IMR-90 (cell line): ENCODE measurements at regions not wholly inside any gene's neighbourhood (a gene's known extent, or its start where the extent isn't known, plus 50 kb on each side); places are given as distances from the start of the nearest gene placed in this dataset.

Source experiments
- ATAC-seq: fragments of 200-7000 bp; cut with Tn5 transposase; 2 replicates; pipeline ENCODE4 v1.9.1; 2020; ENCODE audit warnings: low read depth, mild to moderate bottlenecking, moderate library complexity
- BruUV-seq: library from RNA; stranded (reverse); fragments of 400-500 nt; replicated peaks from 2 replicates; lab custom pipeline; 2021; lab: Mats Ljungman, UMichigan
- CTCF ChIA-PET: fragments of 300-600 bp; formaldehyde crosslinking; extraction: SDS; loops from one replicate; lab custom pipeline; 2021; ENCODE audit warnings: antibody characterized with exemption; lab: Yijun Ruan, JAX
- POLR2A ChIA-PET: fragments of 300-600 bp; sonication (Branson Sonifier 250); formaldehyde crosslinking; loops from one replicate; lab custom pipeline; 2022; ENCODE audit warnings: antibody characterized with exemption; ENCODE audit not compliant: unreplicated experiment; lab: Charles Lee
- DNase-seq: peaks from one replicate; pipeline ENCODE4 v3.0.0; 2013
- H2AFZ ChIP-seq: replicated peaks from 2 replicates; pipeline ENCODE3; 2013; ENCODE audit warnings: low read length, mild to moderate bottlenecking; ENCODE audit not compliant: poor library complexity
- H2AK5ac ChIP-seq: 2 replicates; pipeline ENCODE4 v1.6.1; 2013; ENCODE audit warnings: low read depth, low read length, inconsistent platforms
- H2AK9ac ChIP-seq: replicated peaks from 2 replicates; pipeline ENCODE3; 2013; ENCODE audit warnings: mild to moderate bottlenecking, low read depth, low read length, moderate library complexity; ENCODE audit not compliant: poor library complexity
- H2BK120ac ChIP-seq: 2 replicates; pipeline ENCODE4 v1.6.1; 2013; ENCODE audit warnings: low read depth, low read length, inconsistent platforms
- H2BK15ac ChIP-seq: 3 replicates; pipeline ENCODE4 v1.6.1; 2013; ENCODE audit warnings: low read depth, low read length, inconsistent platforms
- H2BK20ac ChIP-seq: 2 replicates; pipeline ENCODE4 v1.6.1; 2013; ENCODE audit warnings: low read depth, mild to moderate bottlenecking, inconsistent platforms, low read length, moderate library complexity
- H2BK5ac ChIP-seq: 2 replicates; pipeline ENCODE4 v1.6.1; 2013; ENCODE audit warnings: mild to moderate bottlenecking, low read depth, low read length, inconsistent platforms; ENCODE audit not compliant: poor library complexity, severe bottlenecking
- H3K14ac ChIP-seq: replicated peaks from 2 replicates; pipeline ENCODE4 v1.6.1; 2013; ENCODE audit warnings: low read depth, low read length, inconsistent platforms
- H3K18ac ChIP-seq: 2 replicates; pipeline ENCODE4 v1.6.1; 2013; ENCODE audit warnings: low read depth, low read length, control low read depth
- H3K23ac ChIP-seq: 2 replicates; pipeline ENCODE4 v1.6.1; 2013; ENCODE audit warnings: low read depth, low read length, inconsistent platforms
- H3K27ac ChIP-seq: 2 replicates; pipeline ENCODE4 v1.5.1; 2013; ENCODE audit warnings: mild to moderate bottlenecking, control low read depth, low read length; ENCODE audit not compliant: insufficient read depth
- H3K27me3 ChIP-seq: 2 replicates; pipeline ENCODE4 v1.6.1; 2013; ENCODE audit warnings: low read length; ENCODE audit not compliant: control insufficient read depth, insufficient read depth
- H3K36me3 ChIP-seq: 2 replicates; pipeline ENCODE4 v1.6.1; 2013; ENCODE audit warnings: low read length, mixed read lengths; ENCODE audit not compliant: control insufficient read depth, insufficient read depth
- H3K4ac ChIP-seq: 2 replicates; pipeline ENCODE4 v1.6.1; 2013; ENCODE audit warnings: low read depth, low read length, inconsistent platforms
- H3K4me1 ChIP-seq: 2 replicates; pipeline ENCODE4 v1.6.1; 2013; ENCODE audit warnings: low read length, mixed read lengths; ENCODE audit not compliant: control insufficient read depth, insufficient read depth
- H3K4me2 ChIP-seq: 2 replicates; pipeline ENCODE4 v1.6.1; 2013; ENCODE audit warnings: low read depth, mild to moderate bottlenecking, control low read depth, low read length, moderate library complexity
- H3K4me3 ChIP-seq: 2 replicates; pipeline ENCODE4 v1.5.1; 2013; ENCODE audit warnings: low read depth, mild to moderate bottlenecking, control low read depth, low read length, moderate library complexity; ENCODE audit not compliant: insufficient read depth
- H3K56ac ChIP-seq: 2 replicates; pipeline ENCODE4 v1.6.1; 2013; ENCODE audit warnings: low read length, inconsistent platforms; ENCODE audit not compliant: insufficient read depth; ENCODE audit errors: extremely low read depth
- H3K79me1 ChIP-seq, 2 experiments: 2 replicates each; pipeline ENCODE4 v1.6.1; 2013; ENCODE audit warnings: low read length in 2 of 2, inconsistent platforms in 1 of 2, low read depth in 1 of 2
- H3K9ac ChIP-seq: 2 replicates; pipeline ENCODE4 v1.6.1; 2013; ENCODE audit warnings: low read depth, low read length, control low read depth
- H3K9me1 ChIP-seq: 2 replicates; pipeline ENCODE4 v1.6.1; 2013; ENCODE audit warnings: low read length, inconsistent platforms; ENCODE audit not compliant: insufficient read depth
- H3K9me3 ChIP-seq: 2 replicates; pipeline ENCODE4 v1.6.1; 2013; ENCODE audit warnings: low read length; ENCODE audit not compliant: control insufficient read depth, insufficient read depth
- H4K20me1 ChIP-seq: 2 replicates; pipeline ENCODE4 v1.6.1; 2013; ENCODE audit warnings: low read length, inconsistent platforms; ENCODE audit not compliant: insufficient read depth
- H4K5ac ChIP-seq: 2 replicates; pipeline ENCODE4 v1.6.1; 2013; ENCODE audit warnings: mild to moderate bottlenecking, low read depth, low read length, control low read depth
- H4K8ac ChIP-seq, 2 experiments: 2 replicates each; pipeline ENCODE4 v1.6.1; 2013; ENCODE audit warnings: low read depth in 2 of 2, low read length in 2 of 2, control low read depth in 1 of 2, inconsistent platforms in 1 of 2
- H4K91ac ChIP-seq: 2 replicates; pipeline ENCODE4 v1.6.1; 2013; ENCODE audit warnings: low read depth, low read length, inconsistent platforms; ENCODE audit not compliant: insufficient read depth
- CTCF ChIP-seq: conservative IDR thresholded peaks from 2 replicates; pipeline ENCODE4 v1.5.1; 2012; ENCODE audit warnings: mild to moderate bottlenecking, low read depth, low read length, improper control_type of control experiment
- ELK1 ChIP-seq: fragments of 150-350 bp; IDR thresholded peaks from 2 replicates; pipeline ENCODE4 v1.6.1; 2016; ENCODE audit warnings: low read depth, mild to moderate bottlenecking, low read length, moderate library complexity, borderline replicate concordance
- FOS ChIP-seq: fragments of 150-350 bp; IDR thresholded peaks from 2 replicates; pipeline ENCODE4 v1.6.1; 2016; ENCODE audit warnings: low read depth, low read length
- MAZ ChIP-seq: IDR thresholded peaks from 2 replicates; pipeline ENCODE4 v1.6.1; 2012; ENCODE audit warnings: low read depth, mild to moderate bottlenecking, low read length, improper control_type of control experiment, moderate library complexity, borderline replicate concordance
- SMC3 ChIP-seq: fragments of 150-350 bp; IDR thresholded peaks from 2 replicates; pipeline ENCODE4 v1.6.1; 2016; ENCODE audit warnings: low read depth, mild to moderate bottlenecking, antibody characterized with exemption, low read length, moderate library complexity
- WGBS, 2 experiments: methylation state at CpG; one replicate each; pipeline versions ENCODE4 v1.1.5 to v1.1.7; 2013; ENCODE audit warnings: missing lambda C conversion rate in 2 of 2; ENCODE audit not compliant: insufficient read length in 1 of 2; ENCODE audit errors: extremely low coverage in 2 of 2; 5-methylcytosine and 5-hydroxymethylcytosine counted together
- dilution Hi-C: fragments of 300-500 bp; cut with HindIII; formaldehyde crosslinking; loops from one replicate; pipeline ENCODE4 v1.14.3; 2018; ENCODE audit warnings: low sequenced_read_pairs; ENCODE audit not compliant: unreplicated experiment
- in situ Hi-C: fragments of 300-500 bp; cut with MboI; formaldehyde crosslinking; loops from 3 replicates; pipeline ENCODE4 v1.14.3; 2019; ENCODE audit warnings: low sequenced_read_pairs, inconsistent platforms, mixed read lengths
- intact Hi-C: fragments of 100-400 bp; cut with micrococcal nuclease; formaldehyde crosslinking; loops from 2 replicates; pipeline ENCODE4 v1.10.0; 2022

GRCh38 chr6:98124171-98124570, 710.2 kb upstream of the POU3F2 start:
- Histone ChIP-seq H2AK9ac (no peak overlapping the region), H2BK20ac (no peak overlapping the region), H4K8ac (no peak overlapping the region), H3K27ac (no peak overlapping the region), H3K9me1 (no peaks in the 10 kb centered on the region), H4K5ac (no peak overlapping the region), H3K23ac (no peak overlapping the region), H2BK120ac (no peak overlapping the region), H3K4me3 (no peak overlapping the region), H3K18ac (no peak overlapping the region), H3K79me1 (no peaks in the 10 kb centered on the region), H3K9me3 (0 out of 2 replicates have a peak, but pooled peaks cover 2% of the 10 kb centered on the region), H3K4me2 (no peak overlapping the region), H3K4ac (no peak overlapping the region), H2AFZ (no peak overlapping the region), H4K91ac (no peak overlapping the region), H3K9ac (no peak overlapping the region), H3K56ac (no peak overlapping the region), H3K27me3 (no peaks in the 10 kb centered on the region), H3K14ac (no peak overlapping the region), H3K36me3 (no peaks in the 10 kb centered on the region), H4K20me1 (no peaks in the 10 kb centered on the region), H3K4me1 (no peaks in the 10 kb centered on the region), H2BK15ac (no peak overlapping the region), H2AK5ac (no peak overlapping the region), H2BK5ac (no peak overlapping the region)
- dilution Hi-C loops, result no loop called here
- no peak for ATAC-seq
- no peak for DNase-seq
- CTCF ChIA-PET, result no interaction called here
- in situ Hi-C loops, result no loop called here
- no CpG with 5 or more reads among the region's 2 CpGs for WGBS, 2 experiments
- TF ChIP-seq MAZ (no peak), FOS (no peak), SMC3 (no peak), ELK1 (no peak), CTCF (no peak)
- intact Hi-C loops, result no loop called here
- no TSS peak for BruUV-seq
- POLR2A ChIA-PET, result no interaction called here
